H7 (cell line): ENCODE measurements at regions not wholly inside any gene's neighbourhood (a gene's known extent, or its start where the extent isn't known, plus 50 kb on each side); places are given as distances from the start of the nearest gene placed in this dataset.

Experiments
- DNase-seq: peaks from one replicate; pipeline ENCODE4 v3.0.0; 2012
- H3K27me3 ChIP-seq: 2 replicates; pipeline ENCODE4 v1.6.0; 2011; ENCODE audit warnings: mild to moderate bottlenecking, low read length; ENCODE audit not compliant: control insufficient read depth, insufficient read depth
- H3K36me3 ChIP-seq: replicated peaks from 2 replicates; pipeline ENCODE4 v1.5.1; 2011; ENCODE audit warnings: low read length; ENCODE audit not compliant: control insufficient read depth, insufficient read depth
- H3K4me3 ChIP-seq: 2 replicates; pipeline ENCODE4 v1.5.1; 2011; ENCODE audit warnings: low read depth, mild to moderate bottlenecking, control low read depth, low read length, moderate library complexity; ENCODE audit not compliant: insufficient read depth

- DNase-seq: no peak
- H3K4me3 ChIP-seq: no peak overlapping the region
- no peaks in the 10 kb centered on the region for H3K36me3 ChIP-seq
- H3K27me3 ChIP-seq: no peaks in the 10 kb centered on the region
These were observed 495.4 kb downstream of the TOX3 start for GRCh38 chr16:52051414-52052172.

- no peaks in the 10 kb centered on the region for H3K36me3 ChIP-seq
- H3K4me3 ChIP-seq: no peak overlapping the region
- no peaks in the 10 kb centered on the region for H3K27me3 ChIP-seq
- no peak for DNase-seq
These were observed 496.5 kb downstream of the TOX3 start for GRCh38 chr16:52050418-52050817.

GRCh38 chr16:52035436-52035835, 511.5 kb downstream of the TOX3 start:
- no peak for DNase-seq
- Histone ChIP-seq H3K4me3 (no peak overlapping the region), H3K36me3 (no peaks in the 10 kb centered on the region), H3K27me3 (no peaks in the 10 kb centered on the region)

GRCh38 chr16:52034830-52035229, 512.1 kb downstream of the TOX3 start:
- Histone ChIP-seq H3K27me3 (no peaks in the 10 kb centered on the region), H3K36me3 (no peaks in the 10 kb centered on the region), H3K4me3 (no peak overlapping the region)
- DNase-seq: no peak

- H3K36me3 ChIP-seq: no peaks in the 10 kb centered on the region
- DNase-seq: no peak
- no peaks in the 10 kb centered on the region for H3K27me3 ChIP-seq
These were observed 513.0 kb downstream of the TOX3 start for GRCh38 chr16:52033992-52034391.

GRCh38 chr16:52022980-52023379, 524.0 kb downstream of the TOX3 start:
- no peak for DNase-seq
- no peaks in the 10 kb centered on the region for H3K36me3 ChIP-seq
- H3K27me3 ChIP-seq: no peaks in the 10 kb centered on the region
- H3K4me3 ChIP-seq: no peak overlapping the region

More at GRCh38 chr16:52033992-52034391, 513.0 kb downstream of the TOX3 start:
- no peak overlapping the region for H3K4me3 ChIP-seq

DNA sequence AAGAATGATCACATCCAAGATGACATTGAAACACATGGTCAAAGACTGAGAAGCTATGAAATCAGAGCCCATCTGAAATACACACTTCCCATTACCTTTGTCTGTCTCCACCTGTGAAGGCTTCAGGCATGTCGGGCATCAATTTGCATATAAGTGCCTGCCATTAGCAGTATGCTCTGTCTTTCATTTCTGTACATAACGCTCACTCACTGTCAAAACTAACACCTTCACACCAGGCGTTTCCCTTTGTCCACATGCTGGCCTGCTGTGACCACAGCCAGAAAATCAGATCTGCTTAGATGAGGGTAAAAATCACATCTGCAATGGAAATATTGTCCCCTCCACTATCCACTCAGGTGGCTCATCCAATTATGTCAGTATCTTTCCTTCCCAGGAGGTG, 524.8 kb downstream of the TOX3 start:
- H3K36me3 ChIP-seq: no peaks in the 10 kb centered on the region
- no peaks in the 10 kb centered on the region for H3K27me3 ChIP-seq
- H3K4me3 ChIP-seq: no peak overlapping the region
- DNase-seq: no peak

GRCh38 chr16:52016387-52016786, 530.6 kb downstream of the TOX3 start:
- DNase-seq: no peak
- no peak overlapping the region for H3K4me3 ChIP-seq
- no peaks in the 10 kb centered on the region for H3K27me3 ChIP-seq

DNA sequence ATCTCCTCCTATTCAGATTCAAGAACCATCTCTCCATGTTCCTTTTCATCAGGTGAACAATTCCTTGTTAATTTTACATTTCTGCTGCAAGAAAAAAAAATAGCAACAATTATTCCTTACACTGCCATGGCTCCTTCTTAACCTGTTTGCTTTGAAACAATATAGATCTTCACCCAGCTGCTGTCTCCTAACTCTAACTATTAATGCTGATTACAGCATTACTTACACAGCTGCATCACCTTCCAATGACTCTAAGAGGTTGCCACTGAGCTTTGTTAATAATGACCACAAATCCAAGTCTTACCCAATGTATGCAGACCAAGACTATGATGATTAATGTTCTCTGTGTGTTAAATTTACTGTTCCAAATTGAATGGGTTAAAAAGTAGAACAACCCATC, 541.4 kb downstream of the TOX3 start:
- Histone ChIP-seq H3K27me3 (no peaks in the 10 kb centered on the region), H3K4me3 (no peak overlapping the region), H3K36me3 (no peaks in the 10 kb centered on the region)
- DNase-seq: no peak

More at GRCh38 chr16:52016387-52016786, 530.6 kb downstream of the TOX3 start:
- no peaks in the 10 kb centered on the region for H3K36me3 ChIP-seq

GRCh38 chr16:52004343-52004742, 542.6 kb downstream of the TOX3 start:
- H3K36me3 ChIP-seq: no peaks in the 10 kb centered on the region
- no peak for DNase-seq
- no peaks in the 10 kb centered on the region for H3K27me3 ChIP-seq
- H3K4me3 ChIP-seq: no peak overlapping the region

DNA sequence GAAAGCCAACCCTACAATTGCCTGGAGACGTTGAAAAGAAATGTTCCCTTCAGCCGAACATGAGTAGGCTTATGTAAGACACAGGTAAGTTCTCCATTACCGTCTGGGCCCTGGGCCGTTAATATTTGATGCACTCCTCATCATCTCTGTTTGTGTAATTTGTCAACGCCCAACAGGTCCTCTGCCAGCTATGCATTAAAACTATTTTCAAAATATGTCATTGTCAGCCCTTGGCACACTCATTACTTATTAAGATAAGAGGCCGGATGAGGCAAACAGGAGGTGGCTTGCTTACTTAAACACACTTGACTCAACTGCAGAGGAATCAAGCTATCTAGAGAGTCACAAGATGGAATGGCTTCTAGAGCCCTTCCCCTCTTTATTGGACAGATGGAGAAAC, 544.9 kb downstream of the TOX3 start:
- H3K27me3 ChIP-seq: no peaks in the 10 kb centered on the region
- no peak for DNase-seq
- no peaks in the 10 kb centered on the region for H3K36me3 ChIP-seq
- H3K4me3 ChIP-seq: no peak overlapping the region

DNA sequence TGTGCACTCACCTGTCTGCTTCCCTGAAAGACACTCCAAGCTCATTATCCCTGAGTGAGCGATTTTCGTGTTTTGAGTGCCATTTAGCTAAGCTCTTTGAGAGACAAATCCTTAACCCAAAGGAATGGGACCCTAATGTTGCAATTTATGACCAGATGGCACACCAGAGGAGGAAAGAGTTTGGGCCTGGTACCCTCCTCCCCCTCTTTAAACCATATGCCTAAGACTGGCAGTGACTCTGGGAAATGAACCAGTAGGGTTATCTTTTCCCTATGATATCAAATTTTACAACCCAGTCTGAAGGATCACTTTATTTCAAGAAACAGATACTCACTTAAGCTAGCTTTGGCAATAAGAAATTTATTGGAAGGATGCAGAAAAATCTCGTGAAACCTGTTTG, 550.4 kb downstream of the TOX3 start:
- Histone ChIP-seq H3K36me3 (no peaks in the 10 kb centered on the region), H3K27me3 (no peaks in the 10 kb centered on the region), H3K4me3 (no peak overlapping the region)
- DNase-seq: no peak

DNA sequence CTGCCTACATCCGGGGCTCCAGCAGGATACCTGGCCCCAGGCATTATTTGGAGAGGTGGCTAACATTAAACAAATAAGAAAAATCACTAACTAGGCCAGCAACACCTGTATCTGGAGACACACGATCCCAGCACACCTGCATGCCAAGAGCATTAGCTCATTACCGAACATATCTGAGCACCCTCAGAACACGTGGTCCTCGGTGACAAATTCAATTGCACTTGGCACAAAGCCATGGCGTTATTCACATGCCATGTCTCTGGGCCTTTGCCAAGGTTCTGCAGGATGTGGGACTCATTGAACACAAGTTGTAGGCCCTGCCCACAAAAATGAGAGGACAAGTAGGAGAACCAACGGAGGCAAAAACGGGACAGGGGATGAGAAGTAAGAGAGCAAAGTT, 552.3 kb downstream of the TOX3 start:
- no peak overlapping the region for H3K4me3 ChIP-seq
- no peaks in the 10 kb centered on the region for H3K36me3 ChIP-seq
- H3K27me3 ChIP-seq: no peaks in the 10 kb centered on the region
- DNase-seq: no peak

DNA sequence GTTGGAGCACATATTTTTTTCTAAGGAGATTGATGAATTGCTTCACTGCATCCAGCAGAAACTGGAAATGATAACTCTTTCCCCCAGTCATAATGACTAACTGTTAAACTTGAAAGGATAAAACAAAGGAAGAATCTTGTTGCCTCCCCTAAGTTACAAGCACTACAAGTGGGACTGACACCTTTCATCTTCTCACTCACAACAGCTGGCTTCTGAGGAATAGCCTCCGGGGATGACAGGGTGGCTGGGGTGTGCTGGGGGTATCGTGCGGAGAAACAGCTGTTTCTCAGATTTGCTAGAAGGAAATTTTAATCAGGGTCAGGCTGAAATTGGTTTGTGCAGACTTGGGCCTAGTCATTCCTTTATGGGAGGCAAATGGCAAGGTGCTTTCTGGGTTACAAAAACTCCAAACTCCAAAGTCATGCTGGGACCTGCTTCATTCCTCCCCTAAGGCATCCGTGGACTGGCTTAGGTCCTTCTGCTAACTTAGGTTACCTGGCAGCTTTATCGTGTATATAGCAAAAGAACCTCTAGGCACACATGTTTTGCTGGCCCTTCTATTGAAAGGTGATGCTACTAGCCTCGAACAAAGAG, 557.2 kb downstream of the TOX3 start:
- Histone ChIP-seq H3K36me3 (no peaks in the 10 kb centered on the region), H3K27me3 (no peaks in the 10 kb centered on the region), H3K4me3 (no peak overlapping the region)
- DNase-seq: no peak

DNA sequence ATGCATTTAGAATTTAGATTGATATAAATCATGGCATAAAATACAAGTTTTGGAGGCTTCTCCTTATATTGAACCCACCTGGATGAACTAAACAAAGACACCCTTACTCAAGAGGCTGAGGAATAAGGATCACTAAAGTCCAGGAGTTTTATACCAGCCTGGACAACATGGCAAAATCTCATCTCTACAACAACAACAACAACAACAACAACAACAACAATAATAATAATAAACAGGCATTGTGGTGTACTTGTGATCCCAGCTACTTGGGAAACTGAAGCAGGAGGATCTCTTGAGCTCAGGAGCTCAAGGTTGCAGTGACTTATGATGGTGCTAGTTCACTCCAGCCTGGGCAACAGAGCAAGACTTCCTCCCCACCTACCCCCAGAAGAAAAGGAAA, 558.0 kb downstream of the TOX3 start:
- DNase-seq: no peak
- Histone ChIP-seq H3K27me3 (no peaks in the 10 kb centered on the region), H3K36me3 (no peaks in the 10 kb centered on the region), H3K4me3 (no peak overlapping the region)
